Neural progenitor cell (in vitro differentiated cells): ENCODE measurements at regions not wholly inside any gene's neighbourhood (a gene's known extent, or its start where the extent isn't known, plus 50 kb on each side); places are given as distances from the start of the nearest gene placed in this dataset.

Source experiments
- DNase-seq: peaks from one replicate; pipeline ENCODE4 v3.0.0-alpha.2; 2016; ENCODE audit warnings: low spot score
- H2AFZ ChIP-seq: fragments of 200-600 bp; sonication (generic); replicated peaks from 2 replicates; pipeline ENCODE4 v1.6.1; 2016; ENCODE audit warnings: antibody characterized with exemption
- H3F3A ChIP-seq: fragments of 200-600 bp; sonication (generic); 2 replicates; pipeline ENCODE4 v1.6.1; 2016; ENCODE audit warnings: antibody characterized with exemption, low read depth
- H3K27ac ChIP-seq: fragments of 200-600 bp; sonication (generic); 2 replicates; pipeline ENCODE4 v1.5.1; 2016; ENCODE audit warnings: mild to moderate bottlenecking
- H3K27me3 ChIP-seq: fragments of 200-600 bp; sonication (generic); 2 replicates; pipeline ENCODE4 v1.6.1; 2016; ENCODE audit warnings: mild to moderate bottlenecking, moderate library complexity
- H3K36me3 ChIP-seq: fragments of 200-600 bp; sonication (generic); 2 replicates; pipeline ENCODE4 v1.5.1; 2016
- H3K4me1 ChIP-seq: fragments of 200-600 bp; sonication (generic); 2 replicates; pipeline ENCODE4 v1.6.1; 2016; ENCODE audit warnings: mixed run types
- H3K4me2 ChIP-seq: fragments of 200-600 bp; sonication (generic); 2 replicates; pipeline ENCODE4 v1.6.1; 2016
- H3K4me3 ChIP-seq: fragments of 200-600 bp; sonication (generic); 2 replicates; pipeline ENCODE4 v1.5.1; 2016
- H3K79me2 ChIP-seq: fragments of 200-600 bp; sonication (generic); 2 replicates; pipeline ENCODE4 v1.6.1; 2016; ENCODE audit warnings: low read depth
- H3K9ac ChIP-seq: fragments of 200-600 bp; sonication (generic); 2 replicates; pipeline ENCODE4 v1.6.1; 2016
- H3K9me3 ChIP-seq: fragments of 200-600 bp; sonication (generic); 2 replicates; pipeline ENCODE4 v1.5.1; 2016; ENCODE audit warnings: low read depth
- H4K20me1 ChIP-seq: fragments of 200-600 bp; sonication (generic); 2 replicates; pipeline ENCODE4 v1.6.1; 2016; ENCODE audit warnings: low read depth
- H3K27ac Mint-ChIP-seq: 3 replicates; pipeline ENCODE4 v1.8.0; 2021; ENCODE audit warnings: mixed read lengths
- H3K27me3 Mint-ChIP-seq: 2 replicates; pipeline ENCODE4 v1.8.0; 2022; ENCODE audit warnings: low read depth, mild to moderate bottlenecking, inconsistent platforms, moderate library complexity, mixed read lengths; ENCODE audit not compliant: insufficient read depth
- H3K36me3 Mint-ChIP-seq: 3 replicates; pipeline ENCODE4 v1.8.0; 2021; ENCODE audit warnings: mixed read lengths
- H3K4me1 Mint-ChIP-seq: 3 replicates; pipeline ENCODE4 v1.8.0; 2021; ENCODE audit warnings: mixed read lengths
- H3K4me3 Mint-ChIP-seq: 3 replicates; pipeline ENCODE4 v1.8.0; 2021; ENCODE audit warnings: mild to moderate bottlenecking, moderate library complexity, mixed read lengths
- H3K9me3 Mint-ChIP-seq: 3 replicates; pipeline ENCODE4 v1.8.0; 2020; ENCODE audit warnings: mixed read lengths
- CTCF ChIP-seq: fragments of 200-600 bp; sonication (generic); IDR thresholded peaks from 2 replicates; pipeline ENCODE4 v1.5.1; 2017; ENCODE audit warnings: antibody characterized with exemption, mild to moderate bottlenecking
- EZH2 ChIP-seq: fragments of 200-600 bp; sonication (generic); IDR thresholded peaks from 2 replicates; pipeline ENCODE4 v1.6.1; 2017; ENCODE audit warnings: antibody characterized with exemption, mild to moderate bottlenecking, moderate library complexity
- EZH2phosphoT487 ChIP-seq: fragments of 200-600 bp; sonication (generic); IDR thresholded peaks from 2 replicates; pipeline ENCODE4 v1.6.1; 2017; ENCODE audit warnings: antibody characterized with exemption

GRCh38 chr13:50243931-50244330 is 228.7 kb downstream of the KCNRG start:
- no peaks in the 10 kb centered on the region for H3K36me3 ChIP-seq
- Mint-ChIP-seq H3K27ac (no peak overlapping the region), H3K27me3 (peaks cover 11% of the 10 kb centered on the region), H3K4me1 (peaks cover 27% of the 10 kb centered on the region), H3K9me3 (peaks cover 2% of the 10 kb centered on the region), H3K4me3 (no peak overlapping the region), H3K36me3 (no peaks in the 10 kb centered on the region)
- no peaks in the 10 kb centered on the region for H4K20me1 ChIP-seq
- H3K27ac ChIP-seq: no peak overlapping the region
- H3K9me3 ChIP-seq: no peaks in the 10 kb centered on the region
- DNase-seq: no peak
- H3K27me3 ChIP-seq: no peaks in the 10 kb centered on the region
- no peak overlapping the region for H3K9ac ChIP-seq
- no peaks in the 10 kb centered on the region for H3F3A ChIP-seq
- no peak overlapping the region for H3K4me2 ChIP-seq
- H3K79me2 ChIP-seq: no peaks in the 10 kb centered on the region
- no peaks in the 10 kb centered on the region for H3K4me1 ChIP-seq
- no peak overlapping the region for H3K4me3 ChIP-seq
- H2AFZ ChIP-seq: no peak overlapping the region
- TF ChIP-seq EZH2phosphoT487: no peak
- TF ChIP-seq EZH2: no peak
- TF ChIP-seq CTCF: no peak

- no peaks in the 10 kb centered on the region for H3K27me3 ChIP-seq
- H3K9me3 Mint-ChIP-seq: peaks cover 2% of the 10 kb centered on the region
- TF ChIP-seq CTCF (no peak), EZH2 (no peak), EZH2phosphoT487 (no peak)
- no peak overlapping the region for H3K4me3 Mint-ChIP-seq
- H4K20me1 ChIP-seq: no peaks in the 10 kb centered on the region
- DNase-seq: no peak
- no peak overlapping the region for H2AFZ ChIP-seq
- H3K79me2 ChIP-seq: no peaks in the 10 kb centered on the region
- no peaks in the 10 kb centered on the region for H3K36me3 Mint-ChIP-seq
- H3K4me1 Mint-ChIP-seq: peaks cover 30% of the 10 kb centered on the region
- H3K9me3 ChIP-seq: no peaks in the 10 kb centered on the region
- H3K9ac ChIP-seq: no peak overlapping the region
- no peaks in the 10 kb centered on the region for H3K36me3 ChIP-seq
- no peak overlapping the region for H3K4me3 ChIP-seq
- peaks cover 11% of the 10 kb centered on the region for H3K27me3 Mint-ChIP-seq
- no peaks in the 10 kb centered on the region for H3K4me1 ChIP-seq
- no peak overlapping the region for H3K27ac Mint-ChIP-seq
- no peak overlapping the region for H3K4me2 ChIP-seq
- no peaks in the 10 kb centered on the region for H3F3A ChIP-seq
- H3K27ac ChIP-seq: no peak overlapping the region
Observed at GRCh38 chr13:50244355-50244712, 229.1 kb downstream of the KCNRG start.

- Histone ChIP-seq H3K27ac (no peak overlapping the region), H3F3A (no peaks in the 10 kb centered on the region), H3K4me3 (no peak overlapping the region), H3K36me3 (no peaks in the 10 kb centered on the region), H2AFZ (no peak overlapping the region), H3K4me1 (no peaks in the 10 kb centered on the region), H3K9me3 (no peaks in the 10 kb centered on the region), H3K9ac (no peak overlapping the region), H3K27me3 (no peaks in the 10 kb centered on the region), H3K79me2 (no peaks in the 10 kb centered on the region), H4K20me1 (no peaks in the 10 kb centered on the region), H3K4me2 (no peak overlapping the region)
- peaks cover 9% of the 10 kb centered on the region for H3K27me3 Mint-ChIP-seq
- no peak overlapping the region for H3K27ac Mint-ChIP-seq
- H3K36me3 Mint-ChIP-seq: no peaks in the 10 kb centered on the region
- TF ChIP-seq CTCF (no peak), EZH2 (no peak), EZH2phosphoT487 (no peak)
- no peak overlapping the region for H3K4me3 Mint-ChIP-seq
- H3K9me3 Mint-ChIP-seq: peaks cover 2% of the 10 kb centered on the region
- H3K4me1 Mint-ChIP-seq: peaks cover 32% of the 10 kb centered on the region
- DNase-seq: no peak
Observed at GRCh38 chr13:50244713-50245574, 229.7 kb downstream of the KCNRG start.
